ENCODE measurements at regions not wholly inside any gene's neighbourhood (a gene's known extent, or its start where the extent isn't known, plus 50 kb on each side); places are given as distances from the start of the nearest gene placed in this dataset.
A peak's percentile ranks its signal among the peaks of the same experiment; 100 is the strongest.
"Not testable (repeated sequence)": the region's sequence is repeated elsewhere in the genome, so short reads cannot be mapped to it uniquely, and the experiment has no call there.

- H3K9me3 ChIP-seq (replicated peaks; ENCODE audit: low read length); H3K4me1 ChIP-seq (ENCODE audit: control insufficient read depth, insufficient read depth, low read length); H3K4me3 ChIP-seq (ENCODE audit: low read length); H3K36me3 ChIP-seq (ENCODE audit: insufficient read depth, low read length); H3K27me3 ChIP-seq (ENCODE audit: control insufficient read depth, insufficient read depth, low read length); H3K9ac ChIP-seq (ENCODE audit: low read depth, low read length); H3K4me2 ChIP-seq (ENCODE audit: low read length): not testable (repeated sequence)
Observed at GRCh38 chr9:40999952-41000700, 128.4 kb downstream of the FOXD4L6 start.

DNA sequence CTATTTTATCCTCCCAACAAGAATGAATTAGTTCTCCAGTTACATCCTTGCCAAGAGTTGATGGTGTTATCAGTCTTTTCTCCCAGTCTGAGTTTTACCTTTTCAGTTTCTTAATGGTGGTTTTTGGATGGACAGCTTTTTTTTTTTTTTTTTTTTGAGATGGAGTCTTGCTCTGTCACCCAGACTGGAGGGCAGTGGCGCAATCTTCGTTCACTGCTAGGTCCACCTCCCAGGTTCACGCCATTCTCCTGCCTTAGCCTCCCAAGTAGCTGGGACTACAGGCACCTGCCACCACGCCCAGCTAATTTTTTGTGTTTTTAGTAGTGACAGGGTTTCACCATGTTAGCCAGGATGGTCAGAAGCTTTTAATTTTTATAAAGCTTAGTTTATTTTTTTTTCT lies 133.0 kb downstream of the FOXD4L6 start:
- H3K9ac ChIP-seq (ENCODE audit: low read depth, low read length); H3K4me3 ChIP-seq (ENCODE audit: low read length); H3K9me3 ChIP-seq (replicated peaks; ENCODE audit: low read length); H3K4me1 ChIP-seq (ENCODE audit: control insufficient read depth, insufficient read depth, low read length); H3K27me3 ChIP-seq (ENCODE audit: control insufficient read depth, insufficient read depth, low read length); H3K4me2 ChIP-seq (ENCODE audit: low read length); H3K36me3 ChIP-seq (ENCODE audit: insufficient read depth, low read length): not testable (repeated sequence)

GRCh38 chr9:40993842-40994241 lies 134.6 kb downstream of the FOXD4L6 start:
- H3K9me3 ChIP-seq (replicated peaks; ENCODE audit: low read length); H3K4me3 ChIP-seq (ENCODE audit: low read length); H3K36me3 ChIP-seq (ENCODE audit: insufficient read depth, low read length); H3K9ac ChIP-seq (ENCODE audit: low read depth, low read length); H3K4me1 ChIP-seq (ENCODE audit: control insufficient read depth, insufficient read depth, low read length); H3K27me3 ChIP-seq (ENCODE audit: control insufficient read depth, insufficient read depth, low read length): not testable (repeated sequence)
- peak overlapping the region; percentile 84 for H3K4me2 ChIP-seq (ENCODE audit: low read length)

GRCh38 chr9:40993375-40993774 lies 135.1 kb downstream of the FOXD4L6 start:
- H3K36me3 ChIP-seq (ENCODE audit: insufficient read depth, low read length); H3K4me1 ChIP-seq (ENCODE audit: control insufficient read depth, insufficient read depth, low read length); H3K27me3 ChIP-seq (ENCODE audit: control insufficient read depth, insufficient read depth, low read length); H3K9me3 ChIP-seq (replicated peaks; ENCODE audit: low read length): not testable (repeated sequence)
- Histone ChIP-seq H3K9ac (ENCODE audit: low read depth, low read length) (peak overlapping the region; percentile 85), H3K4me3 (ENCODE audit: low read length) (peak overlapping the region; percentile 77), H3K4me2 (ENCODE audit: low read length) (peak overlapping the region; percentile 84)

DNA sequence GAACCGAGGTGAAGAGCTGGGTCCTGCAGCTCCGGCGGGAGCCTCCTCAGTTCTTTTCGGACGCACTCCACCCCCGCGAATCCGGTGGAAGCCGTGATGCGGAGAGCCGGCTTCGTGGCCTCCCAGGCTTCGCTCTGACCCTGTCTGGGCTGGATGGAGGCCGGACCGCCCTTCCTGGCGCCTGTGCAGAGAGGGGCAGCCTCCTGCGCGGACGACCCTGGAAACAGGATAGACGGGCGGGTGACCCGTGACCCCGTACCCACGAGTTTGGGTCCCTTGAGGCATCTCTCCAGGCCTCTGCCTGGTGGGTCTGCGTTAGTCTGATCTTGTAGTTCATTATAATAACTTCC lies 136.0 kb downstream of the FOXD4L6 start:
- peak overlapping the region; percentile 85 for H3K9ac ChIP-seq (ENCODE audit: low read depth, low read length)
- H3K4me2 ChIP-seq (ENCODE audit: low read length): peak overlapping the region; percentile 84
- H3K27me3 ChIP-seq (ENCODE audit: control insufficient read depth, insufficient read depth, low read length); H3K36me3 ChIP-seq (ENCODE audit: insufficient read depth, low read length); H3K9me3 ChIP-seq (replicated peaks; ENCODE audit: low read length); H3K4me1 ChIP-seq (ENCODE audit: control insufficient read depth, insufficient read depth, low read length): not testable (repeated sequence)
- peak overlapping the region; percentile 77 for H3K4me3 ChIP-seq (ENCODE audit: low read length)

DNA sequence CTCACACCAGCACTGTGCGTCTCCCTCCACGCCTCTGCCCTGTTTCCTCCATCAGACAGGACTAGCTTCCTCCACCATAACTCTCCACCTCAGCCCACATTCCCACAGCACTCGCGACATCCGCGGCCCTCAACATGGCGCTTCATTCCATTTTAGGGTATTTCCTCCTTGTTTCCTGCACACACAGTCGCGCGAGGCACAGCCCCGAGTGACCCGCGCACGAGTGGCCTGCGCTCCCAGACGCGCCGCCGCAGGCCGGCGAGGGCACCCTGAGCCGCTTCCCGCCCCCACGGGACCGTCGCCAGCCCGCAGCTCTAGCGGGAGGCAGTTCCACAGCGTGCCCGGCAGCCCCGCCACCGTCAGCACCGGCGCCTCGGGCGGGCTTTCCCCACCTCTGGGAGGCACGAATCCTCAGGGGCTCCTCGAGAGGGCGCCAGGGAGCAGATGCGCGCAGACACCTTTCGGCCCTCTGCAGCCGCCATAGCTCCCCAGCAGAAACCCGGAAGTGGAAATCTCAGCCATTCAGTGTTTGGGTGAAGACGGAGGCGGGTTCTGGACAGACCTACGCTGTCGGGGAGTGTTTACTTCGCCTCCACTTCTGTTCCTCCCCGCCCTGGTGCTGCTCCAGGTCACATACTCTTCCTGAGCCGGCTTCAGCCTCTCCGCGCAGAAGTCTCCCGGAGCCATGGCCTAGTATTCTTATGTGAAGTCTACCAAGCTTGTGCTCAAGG lies 136.6 kb downstream of the FOXD4L6 start:
- peak overlapping the region; percentile 77 for H3K4me3 ChIP-seq (ENCODE audit: low read length)
- H3K9ac ChIP-seq (ENCODE audit: low read depth, low read length): peak overlapping the region; percentile 85
- not testable (repeated sequence) for H3K4me1 ChIP-seq (ENCODE audit: control insufficient read depth, insufficient read depth, low read length)

GRCh38 chr9:40991100-40991740 lies 137.3 kb downstream of the FOXD4L6 start:
- Histone ChIP-seq H3K9ac (ENCODE audit: low read depth, low read length) (peak overlapping the region; percentile 85), H3K4me3 (ENCODE audit: low read length) (peak overlapping the region; percentile 77), H3K4me2 (ENCODE audit: low read length) (peak overlapping the region; percentile 84)
- H3K9me3 ChIP-seq (replicated peaks; ENCODE audit: low read length); H3K27me3 ChIP-seq (ENCODE audit: control insufficient read depth, insufficient read depth, low read length); H3K4me1 ChIP-seq (ENCODE audit: control insufficient read depth, insufficient read depth, low read length); H3K36me3 ChIP-seq (ENCODE audit: insufficient read depth, low read length): not testable (repeated sequence)

More for the DNA sequence above, 136.6 kb downstream of the FOXD4L6 start:
- not testable (repeated sequence) for H3K9me3 ChIP-seq (replicated peaks; ENCODE audit: low read length); H3K27me3 ChIP-seq (ENCODE audit: control insufficient read depth, insufficient read depth, low read length); H3K36me3 ChIP-seq (ENCODE audit: insufficient read depth, low read length)
- H3K4me2 ChIP-seq (ENCODE audit: low read length): peak overlapping the region; percentile 84

DNA sequence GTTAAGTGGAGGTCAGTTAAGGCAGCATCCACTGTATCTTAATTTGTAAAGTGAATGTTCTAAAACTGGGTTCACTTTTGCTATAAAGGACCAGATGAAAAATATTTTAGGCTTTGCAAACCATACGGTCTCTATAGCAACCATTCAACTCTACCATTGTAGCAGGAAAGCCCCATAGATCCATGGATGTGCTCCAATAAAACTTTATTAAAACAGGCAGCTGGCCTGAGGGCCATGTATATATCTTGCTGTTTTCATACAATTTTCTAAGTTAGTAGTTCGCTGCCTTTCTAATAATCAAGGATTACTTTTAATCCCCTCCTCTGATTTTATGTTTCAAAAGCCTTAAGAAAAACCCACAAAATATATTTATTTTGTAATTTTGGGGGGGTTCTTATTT lies 142.1 kb downstream of the FOXD4L6 start:
- H3K4me3 ChIP-seq (ENCODE audit: low read length); H3K4me1 ChIP-seq (ENCODE audit: control insufficient read depth, insufficient read depth, low read length); H3K9me3 ChIP-seq (replicated peaks; ENCODE audit: low read length); H3K9ac ChIP-seq (ENCODE audit: low read depth, low read length); H3K4me2 ChIP-seq (ENCODE audit: low read length); H3K36me3 ChIP-seq (ENCODE audit: insufficient read depth, low read length); H3K27me3 ChIP-seq (ENCODE audit: control insufficient read depth, insufficient read depth, low read length): not testable (repeated sequence)

- not testable (repeated sequence) for H3K4me3 ChIP-seq (ENCODE audit: low read length); H3K4me1 ChIP-seq (ENCODE audit: control insufficient read depth, insufficient read depth, low read length); H3K36me3 ChIP-seq (ENCODE audit: insufficient read depth, low read length); H3K9me3 ChIP-seq (replicated peaks; ENCODE audit: low read length); H3K4me2 ChIP-seq (ENCODE audit: low read length); H3K27me3 ChIP-seq (ENCODE audit: control insufficient read depth, insufficient read depth, low read length); H3K9ac ChIP-seq (ENCODE audit: low read depth, low read length)
Observed at GRCh38 chr9:40975351-40975750, 153.1 kb downstream of the FOXD4L6 start.

DNA sequence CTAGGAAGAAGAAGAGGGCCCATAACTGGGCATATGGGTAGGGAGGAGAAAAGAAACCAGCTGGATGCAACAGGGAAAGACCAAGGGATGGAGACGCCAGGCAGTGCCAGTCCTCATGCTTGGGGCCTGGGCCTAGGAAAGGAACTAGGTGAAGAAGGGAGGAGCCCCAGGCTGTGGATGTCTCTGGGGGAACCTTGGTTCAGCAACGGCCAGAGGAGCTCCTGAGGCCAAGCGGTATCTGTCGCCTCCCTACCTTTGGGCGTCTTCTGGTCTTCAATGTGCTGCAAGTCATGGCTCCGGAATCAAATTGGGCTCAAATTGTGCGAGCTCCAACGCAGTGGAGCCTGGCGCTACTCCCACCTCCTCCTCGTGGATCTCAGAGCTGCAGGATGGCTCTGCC lies 153.6 kb downstream of the FOXD4L6 start:
- H3K36me3 ChIP-seq (ENCODE audit: insufficient read depth, low read length); H3K27me3 ChIP-seq (ENCODE audit: control insufficient read depth, insufficient read depth, low read length); H3K9me3 ChIP-seq (replicated peaks; ENCODE audit: low read length); H3K4me2 ChIP-seq (ENCODE audit: low read length); H3K9ac ChIP-seq (ENCODE audit: low read depth, low read length); H3K4me3 ChIP-seq (ENCODE audit: low read length); H3K4me1 ChIP-seq (ENCODE audit: control insufficient read depth, insufficient read depth, low read length): not testable (repeated sequence)

DNA sequence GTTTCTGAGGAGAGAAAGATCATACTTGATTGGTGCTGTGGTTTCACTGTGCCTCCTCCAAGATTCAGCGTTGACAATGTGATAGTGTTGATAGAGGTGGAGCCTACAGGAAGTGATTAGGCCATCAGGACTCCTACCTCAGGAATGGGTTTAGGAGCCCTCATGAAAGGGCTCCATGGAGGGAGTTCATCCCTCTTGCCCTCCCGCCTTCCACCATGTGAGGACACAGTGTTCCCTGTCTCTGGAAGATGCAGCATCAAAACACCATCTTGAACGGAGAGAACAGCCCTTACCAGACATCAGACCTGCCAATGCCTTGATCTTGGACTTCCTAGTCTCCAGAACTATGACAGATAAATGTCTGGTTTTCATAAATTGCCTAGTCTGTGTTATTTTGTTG lies 156.7 kb downstream of the FOXD4L6 start:
- H3K4me3 ChIP-seq (ENCODE audit: low read length); H3K27me3 ChIP-seq (ENCODE audit: control insufficient read depth, insufficient read depth, low read length); H3K4me1 ChIP-seq (ENCODE audit: control insufficient read depth, insufficient read depth, low read length); H3K9ac ChIP-seq (ENCODE audit: low read depth, low read length); H3K36me3 ChIP-seq (ENCODE audit: insufficient read depth, low read length); H3K4me2 ChIP-seq (ENCODE audit: low read length); H3K9me3 ChIP-seq (replicated peaks; ENCODE audit: low read length): not testable (repeated sequence)

DNA sequence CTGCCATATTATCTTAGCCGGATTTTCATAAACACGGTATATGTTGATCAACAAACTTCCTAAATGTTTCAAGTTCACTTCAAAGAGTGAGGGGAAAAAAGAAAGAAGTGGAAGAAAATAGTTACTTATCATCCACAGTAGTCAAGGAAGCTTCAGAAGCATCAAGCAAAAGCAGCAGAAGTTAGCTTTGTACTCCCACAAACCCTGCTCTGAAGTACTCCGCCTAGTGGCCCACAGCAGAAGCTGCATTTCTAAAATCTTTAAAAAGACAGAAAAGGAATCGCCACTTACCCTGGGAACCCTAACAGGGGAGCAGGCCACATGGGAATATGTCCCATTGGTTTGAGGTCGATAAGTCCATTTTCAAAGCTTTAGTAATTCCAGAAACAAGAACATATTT lies 158.1 kb downstream of the FOXD4L6 start:
- not testable (repeated sequence) for H3K4me1 ChIP-seq (ENCODE audit: control insufficient read depth, insufficient read depth, low read length); H3K4me2 ChIP-seq (ENCODE audit: low read length); H3K27me3 ChIP-seq (ENCODE audit: control insufficient read depth, insufficient read depth, low read length); H3K4me3 ChIP-seq (ENCODE audit: low read length); H3K9me3 ChIP-seq (replicated peaks; ENCODE audit: low read length); H3K9ac ChIP-seq (ENCODE audit: low read depth, low read length); H3K36me3 ChIP-seq (ENCODE audit: insufficient read depth, low read length)
